ENCODE measurements at regions not wholly inside any gene's neighbourhood (a gene's known extent, or its start where the extent isn't known, plus 50 kb on each side); places are given as distances from the start of the nearest gene placed in this dataset.
"Not testable (repeated sequence)": the region's sequence is repeated elsewhere in the genome, so short reads cannot be mapped to it uniquely, and the experiment has no call there.

GRCh38 chr2:16750175-16750924, 84.7 kb upstream of the CYRIA start:
- Mint-ChIP-seq H3K9me3 (no peaks in the 10 kb centered on the region), H3K36me3 (ENCODE audit: low read depth) (no peaks in the 10 kb centered on the region), H3K4me3 (no peak overlapping the region), H3K27ac (no peak overlapping the region), H3K4me1 (peaks cover 19% of the 10 kb centered on the region), H3K27me3 (ENCODE audit: insufficient read depth) (peaks cover 11% of the 10 kb centered on the region)
- H3K36me3 ChIP-seq (ENCODE audit: control insufficient read depth, insufficient read depth, low read length) = no peaks in the 10 kb centered on the region
- H3K27me3 ChIP-seq (ENCODE audit: control insufficient read depth, insufficient read depth, low read length, poor library complexity, severe bottlenecking) = peaks cover 5% of the 10 kb centered on the region
- no peak for TF ChIP-seq CTCF (conservative IDR thresholded peaks at IDR 0.05)
- no peak overlapping the region for H3K27ac ChIP-seq (ENCODE audit: low read depth, low read length)
- DNase-seq = no peak
- no peak overlapping the region for H3K4me3 ChIP-seq (ENCODE audit: low read length)
- no peaks in the 10 kb centered on the region for H3K9me3 ChIP-seq (ENCODE audit: control insufficient read depth, low read length)
- H3K9ac ChIP-seq (ENCODE audit: extremely low read depth, low read length, poor library complexity, severe bottlenecking) = no peak overlapping the region
- H3K4me1 ChIP-seq (ENCODE audit: control insufficient read depth, insufficient read depth, low read length) = no peaks in the 10 kb centered on the region
- WGBS, 2 experiments (ENCODE audit: insufficient coverage in 1 of 2, insufficient read length in 1 of 2) = 86 to 96% methylated on average over 3 to 4 of the region's 4 CpGs

DNA sequence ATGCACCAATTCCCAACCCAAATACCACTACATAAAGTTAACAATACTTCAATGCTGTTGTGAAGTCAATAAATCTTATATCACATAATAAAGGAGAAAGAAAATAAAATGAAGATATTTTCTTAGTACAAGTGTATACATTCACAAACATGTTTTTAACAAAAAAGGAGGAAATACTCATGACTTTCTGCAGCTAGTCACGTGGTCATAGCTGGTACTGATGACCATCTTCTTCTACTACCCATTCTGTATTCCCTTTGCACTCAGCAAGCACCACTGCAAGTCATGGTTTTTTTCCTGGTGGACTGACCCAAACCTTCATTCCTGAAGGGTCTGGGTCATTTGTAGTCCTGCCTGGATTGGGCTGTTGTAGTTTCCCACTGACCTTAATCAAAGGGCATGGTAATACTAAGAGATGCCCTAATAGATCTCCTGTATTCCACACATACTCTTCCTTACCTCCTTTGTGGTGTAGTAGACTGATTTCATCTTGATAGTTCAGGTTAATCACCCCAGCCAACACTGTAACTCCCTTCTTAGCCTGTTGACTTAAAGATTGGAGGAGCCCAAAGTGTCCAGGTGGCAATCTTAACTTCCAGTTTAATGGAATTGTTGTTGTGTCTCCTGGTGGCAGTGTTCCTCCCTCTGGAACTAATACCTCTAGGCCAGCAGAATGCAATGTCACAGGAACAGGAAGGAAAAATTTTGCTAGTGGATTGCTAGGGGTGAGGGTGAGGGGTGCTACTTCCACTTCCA, 83.1 kb upstream of the CYRIA start:
- DNase-seq; H3K27ac ChIP-seq (ENCODE audit: low read depth, low read length); H3K36me3 Mint-ChIP-seq (ENCODE audit: low read depth): not testable (repeated sequence)

GRCh38 chr2:16747689-16748088, 82.1 kb upstream of the CYRIA start:
- Histone ChIP-seq H3K4me1 (ENCODE audit: control insufficient read depth, insufficient read depth, low read length) (no peaks in the 10 kb centered on the region), H3K4me3 (ENCODE audit: low read length) (no peak overlapping the region), H3K9ac (ENCODE audit: extremely low read depth, low read length, poor library complexity, severe bottlenecking) (no peak overlapping the region), H3K27ac (ENCODE audit: low read depth, low read length) (no peak overlapping the region), H3K36me3 (ENCODE audit: control insufficient read depth, insufficient read depth, low read length) (no peaks in the 10 kb centered on the region), H3K9me3 (ENCODE audit: control insufficient read depth, low read length) (no peaks in the 10 kb centered on the region), H3K27me3 (ENCODE audit: control insufficient read depth, insufficient read depth, low read length, poor library complexity, severe bottlenecking) (peaks cover 14% of the 10 kb centered on the region)
- DNase-seq = no peak
- no peak for TF ChIP-seq CTCF (conservative IDR thresholded peaks at IDR 0.05)
- H3K4me1 Mint-ChIP-seq = peaks cover 14% of the 10 kb centered on the region
- peaks cover 16% of the 10 kb centered on the region for H3K27me3 Mint-ChIP-seq (ENCODE audit: insufficient read depth)
- no peak overlapping the region for H3K27ac Mint-ChIP-seq
- 89 to 100% methylated on average over 1 to 2 of the region's 2 CpGs for WGBS, 2 experiments (ENCODE audit: insufficient coverage in 1 of 2, insufficient read length in 1 of 2)
- no peak overlapping the region for H3K4me3 Mint-ChIP-seq
- H3K36me3 Mint-ChIP-seq (ENCODE audit: low read depth) = no peaks in the 10 kb centered on the region
- no peaks in the 10 kb centered on the region for H3K9me3 Mint-ChIP-seq

More for the DNA sequence above, 83.1 kb upstream of the CYRIA start:
- H3K27me3 ChIP-seq (ENCODE audit: control insufficient read depth, insufficient read depth, low read length, poor library complexity, severe bottlenecking) = peaks cover 14% of the 10 kb centered on the region
- H3K9ac ChIP-seq (ENCODE audit: extremely low read depth, low read length, poor library complexity, severe bottlenecking); H3K4me3 Mint-ChIP-seq; H3K27ac Mint-ChIP-seq; H3K9me3 ChIP-seq (ENCODE audit: control insufficient read depth, low read length); H3K9me3 Mint-ChIP-seq; H3K4me1 ChIP-seq (ENCODE audit: control insufficient read depth, insufficient read depth, low read length); H3K36me3 ChIP-seq (ENCODE audit: control insufficient read depth, insufficient read depth, low read length); H3K4me3 ChIP-seq (ENCODE audit: low read length): not testable (repeated sequence)
- WGBS, 2 experiments (ENCODE audit: insufficient coverage in 1 of 2, insufficient read length in 1 of 2) = 78 to 86% methylated on average over 1 of the region's 1 CpG
- H3K4me1 Mint-ChIP-seq = peaks cover 19% of the 10 kb centered on the region
- H3K27me3 Mint-ChIP-seq (ENCODE audit: insufficient read depth) = peaks cover 14% of the 10 kb centered on the region

Measured in endodermal cell (in vitro differentiated cells).